ENCODE measurements at regions not wholly inside any gene's neighbourhood (a gene's known extent, or its start where the extent isn't known, plus 50 kb on each side); places are given as distances from the start of the nearest gene placed in this dataset.

GRCh38 chr2:20145497-20146193 lies 79.3 kb downstream of the SDC1 start:
- TF ChIP-seq EZH2 (IDR thresholded peaks at IDR 0.05; ENCODE audit: insufficient read depth, poor library complexity, severe bottlenecking) (no peak), EZH2phosphoT487 (IDR thresholded peaks at IDR 0.05; ENCODE audit: insufficient read depth, low read depth) (no peak)

All from GM23248 (cell line).